Skin of body (tissue), 1 donor: ENCODE measurements at regions not wholly inside any gene's neighbourhood (a gene's known extent, or its start where the extent isn't known, plus 50 kb on each side); places are given as distances from the start of the nearest gene placed in this dataset.

Experiments
- DNase-seq: peaks from one replicate; lab custom pipeline; 2025; lab: John Stamatoyannopoulos, UW

DNA sequence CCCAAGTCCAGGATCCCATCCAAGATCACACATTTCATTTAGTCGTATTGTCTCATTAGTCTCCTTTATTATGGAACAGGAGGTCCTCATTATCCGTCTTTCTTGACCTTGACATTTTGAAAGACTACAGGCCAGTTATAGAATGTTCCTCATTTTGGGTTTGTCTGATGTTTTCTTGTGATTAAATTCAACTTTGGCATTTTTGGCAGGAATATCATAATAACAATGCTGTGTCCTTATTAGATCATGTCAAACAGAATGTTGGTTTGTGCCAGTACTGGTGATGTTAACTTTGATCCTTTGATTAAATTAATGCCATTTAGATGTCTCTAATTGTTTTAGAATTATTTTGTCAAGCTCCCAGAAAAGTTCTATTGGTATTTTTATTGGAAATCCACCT, 106.5 kb upstream of the FRY start:
- no peak for DNase-seq

DNA sequence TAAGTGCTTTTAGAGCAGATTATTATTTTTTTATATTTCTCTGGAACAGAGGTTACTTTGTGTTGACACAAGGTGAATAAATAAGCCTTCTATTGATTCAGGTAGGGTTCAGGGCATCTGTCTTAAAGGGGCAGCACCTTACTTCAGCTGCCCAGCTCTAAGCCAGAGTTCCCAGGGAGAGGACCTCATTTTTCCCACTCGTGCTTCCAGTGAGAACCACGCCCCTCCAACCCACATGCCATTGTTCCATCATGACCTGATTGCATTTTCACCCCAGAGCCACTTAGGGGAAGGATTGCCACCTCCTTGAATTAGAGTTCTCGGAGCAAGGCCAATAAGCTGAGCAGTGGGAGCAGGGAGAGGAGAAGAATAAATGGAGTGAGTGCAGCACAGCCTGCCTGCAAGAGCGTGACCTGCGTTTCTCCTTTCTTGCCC, 104.3 kb upstream of the FRY start:
- DNase-seq: no peak

- DNase-seq: no peak
Observed at GRCh38 chr13:31929031-31929770, 102.4 kb upstream of the FRY start.

DNA sequence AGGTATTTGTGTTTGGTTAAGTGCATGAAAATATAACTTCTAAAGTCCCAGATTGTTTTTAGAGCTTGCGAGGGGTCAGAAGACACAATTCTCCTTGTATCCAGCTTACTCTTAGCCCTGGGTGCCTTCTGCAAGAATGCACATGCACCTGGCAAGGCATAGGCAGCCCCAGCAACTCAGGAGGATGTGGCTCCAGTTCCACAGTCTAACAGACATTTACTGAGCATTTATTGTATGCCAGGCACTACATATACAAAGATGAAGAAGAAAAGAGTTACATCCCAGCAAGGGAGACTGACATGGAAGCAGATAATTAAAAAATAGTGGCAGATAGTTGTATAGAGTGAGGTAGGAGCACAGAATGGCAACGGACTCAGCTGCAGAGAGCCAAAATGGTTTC, 101.1 kb upstream of the FRY start:
- no peak for DNase-seq

- DNase-seq: no peak
Observed at GRCh38 chr13:31930901-31931522, 100.6 kb upstream of the FRY start.

DNA sequence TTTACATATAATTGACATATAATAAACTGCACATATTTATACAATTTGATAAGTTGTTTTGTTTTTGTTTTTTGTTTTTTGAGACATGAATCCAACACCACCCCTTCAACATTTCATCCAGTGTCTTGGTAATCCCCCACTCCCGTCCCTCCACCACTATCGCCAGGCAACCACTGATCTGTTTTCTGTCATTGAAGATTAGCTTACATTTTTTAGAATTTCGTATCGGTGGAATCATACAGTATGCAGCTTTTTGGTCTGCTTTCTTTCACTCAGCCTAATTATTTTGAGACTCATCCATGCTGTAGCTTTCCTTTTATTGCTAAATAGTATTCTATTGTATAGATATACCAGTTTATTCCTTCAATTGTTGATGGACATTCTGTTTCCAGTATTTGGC, 94.1 kb upstream of the FRY start:
- no peak for DNase-seq

DNA sequence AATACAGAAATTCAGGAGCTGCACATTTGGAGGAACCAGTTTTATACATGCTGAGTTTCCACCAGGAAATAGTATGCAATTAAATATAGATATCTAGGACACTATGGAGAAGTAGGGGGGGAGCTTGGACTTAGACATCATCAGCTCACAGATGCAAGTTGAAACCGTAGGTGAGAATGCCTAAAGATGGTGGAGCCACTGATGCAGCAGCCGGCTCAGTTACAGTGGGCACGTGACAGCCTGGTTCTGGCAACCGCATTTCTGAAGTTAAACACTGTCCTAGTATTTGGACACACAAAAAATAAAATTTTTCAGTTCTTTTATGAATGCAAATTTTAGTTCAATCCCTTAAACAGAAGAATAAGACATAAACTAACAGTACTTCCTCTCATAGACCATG, 91.5 kb upstream of the FRY start:
- DNase-seq: no peak

- peak; percentile 4 for DNase-seq
Observed at GRCh38 chr13:31943591-31943990, 88.0 kb upstream of the FRY start.

DNA sequence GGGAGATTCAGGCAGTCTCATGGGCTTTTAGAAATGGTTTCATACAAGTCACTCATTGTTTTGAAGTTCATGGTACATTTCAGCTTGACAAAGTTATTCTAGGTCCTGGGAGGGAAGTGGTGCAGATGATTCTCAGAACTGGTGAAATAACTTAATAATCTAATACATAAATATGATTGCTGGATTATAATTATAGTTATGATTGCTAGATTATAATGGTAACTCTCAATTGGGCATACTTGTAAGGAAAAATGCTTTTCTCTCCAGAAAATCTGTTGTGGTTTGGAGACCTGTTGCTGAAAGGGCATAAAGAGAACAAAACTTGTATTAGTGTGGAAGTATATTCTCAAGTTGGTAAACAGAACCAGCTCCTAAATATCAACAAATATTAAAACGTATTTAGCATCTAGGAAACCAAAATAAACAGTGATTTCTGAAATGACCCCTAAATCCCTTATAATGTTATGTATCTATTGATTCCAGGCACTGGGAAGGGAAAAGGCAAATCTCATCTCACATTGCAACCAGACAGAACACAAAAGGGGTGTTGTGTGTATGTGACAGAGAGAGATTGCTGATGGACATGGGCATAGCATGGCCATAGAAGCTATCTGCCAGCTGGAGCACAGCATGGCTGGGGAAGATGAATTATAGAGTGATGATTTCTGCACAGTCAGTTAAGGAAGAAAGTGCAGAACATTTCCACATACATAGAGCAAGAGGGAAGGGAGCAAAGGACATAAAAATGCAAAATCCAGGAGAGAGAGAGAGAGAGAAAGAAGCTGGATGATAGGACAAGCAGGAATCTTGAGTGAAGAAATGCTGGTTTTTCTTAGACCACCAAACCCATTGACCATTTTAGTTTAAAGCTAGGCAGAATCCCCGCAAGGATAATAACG, 87.1 kb upstream of the FRY start:
- DNase-seq: no peak

- peak; percentile 11 for DNase-seq
Observed at GRCh38 chr13:31945202-31945961, 86.2 kb upstream of the FRY start.

- DNase-seq: no peak
Observed at GRCh38 chr13:31946091-31946770, 85.3 kb upstream of the FRY start.

DNA sequence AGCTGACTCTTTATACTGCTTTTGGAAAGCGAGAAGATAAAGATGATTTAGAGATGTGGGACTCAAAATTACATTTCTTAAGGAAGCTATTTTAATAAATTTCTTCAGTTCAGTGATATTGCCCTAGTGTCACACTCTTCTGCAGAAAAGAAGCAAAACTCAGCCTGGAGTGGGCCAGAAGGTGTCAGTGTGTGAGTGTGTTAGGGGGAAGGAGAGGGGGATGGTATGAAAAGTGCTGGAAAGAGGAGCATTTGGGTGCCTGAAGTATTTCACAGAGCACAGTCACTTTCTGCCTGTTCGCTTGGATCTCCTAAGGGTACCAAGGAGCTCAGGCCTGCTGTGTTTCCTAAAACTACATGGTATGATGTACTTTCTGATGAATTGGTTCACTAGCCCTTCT, 84.5 kb upstream of the FRY start:
- DNase-seq: no peak

DNA sequence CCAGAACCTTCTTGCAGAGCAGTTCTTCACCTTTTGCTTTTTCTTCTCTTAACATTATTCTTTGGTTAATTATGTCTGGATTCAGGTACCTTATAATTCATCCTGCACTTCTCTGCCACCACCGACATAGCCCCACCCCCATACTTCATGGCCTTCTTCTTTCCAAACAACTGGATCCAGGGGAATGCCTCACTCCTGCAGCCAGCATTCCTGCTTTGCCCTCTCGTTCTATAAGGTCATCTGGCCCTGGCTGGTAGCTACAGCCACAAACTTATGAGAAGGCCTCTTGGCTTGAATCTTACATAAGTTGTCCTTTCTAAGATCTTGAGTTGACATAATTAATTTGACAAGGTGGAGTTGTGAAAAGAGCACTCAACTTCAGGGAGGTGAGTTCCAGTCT, 84.1 kb upstream of the FRY start:
- DNase-seq: no peak

DNA sequence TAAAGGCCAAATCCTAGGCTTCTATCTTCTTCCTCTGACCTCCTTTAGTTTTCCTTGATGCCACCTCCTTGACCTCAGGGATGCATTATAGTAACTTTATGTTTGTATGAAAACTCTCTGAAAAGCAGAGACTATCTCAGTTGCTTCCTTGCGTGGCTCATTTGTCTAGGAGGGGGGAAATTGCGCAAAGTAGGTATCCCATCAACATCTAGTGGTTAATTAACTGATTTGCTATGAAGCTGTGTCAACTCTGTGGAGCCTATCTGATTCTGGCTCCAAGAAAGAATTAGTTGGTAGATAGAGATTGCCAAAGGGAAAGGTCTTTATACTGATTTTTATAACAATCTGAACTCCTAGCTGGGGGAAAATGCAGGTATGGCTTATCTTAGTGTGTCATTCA, 82.1 kb upstream of the FRY start:
- DNase-seq: no peak

- DNase-seq: no peak
Observed at GRCh38 chr13:31950111-31950815, 81.3 kb upstream of the FRY start.

- DNase-seq: no peak
Observed at GRCh38 chr13:31951215-31951678, 80.3 kb upstream of the FRY start.

GRCh38 chr13:31952641-31953380, 78.8 kb upstream of the FRY start:
- DNase-seq: no peak

GRCh38 chr13:31955101-31955500, 76.5 kb upstream of the FRY start:
- DNase-seq: no peak

GRCh38 chr13:31955741-31956140, 75.8 kb upstream of the FRY start:
- no peak for DNase-seq
